ENCODE measurements at regions not wholly inside any gene's neighbourhood (a gene's known extent, or its start where the extent isn't known, plus 50 kb on each side); places are given as distances from the start of the nearest gene placed in this dataset.

GRCh38 chr6:11650025-11650696 is 112.6 kb downstream of the TMEM170B start:
- TF ChIP-seq CTCF (IDR thresholded peaks at IDR 0.05): no peak
- TF ChIP-seq POLR2A (IDR thresholded peaks at IDR 0.05): no peak
- peak in 1 of 2 donors; percentile 39 for TF ChIP-seq EP300 (IDR thresholded peaks at IDR 0.05)
